Gastroesophageal sphincter (tissue), 3 donors: ENCODE measurements at regions not wholly inside any gene's neighbourhood (a gene's known extent, or its start where the extent isn't known, plus 50 kb on each side); places are given as distances from the start of the nearest gene placed in this dataset.

Source experiments
- POLR2A ChIP-seq, 2 donors: fragments of 450-650 bp; IDR thresholded peaks; one replicate each; pipeline ENCODE4 v1.6.1; 2017; ENCODE audit warnings: antibody characterized with exemption in 2 of 2, mild to moderate bottlenecking in 2 of 2, moderate library complexity in 1 of 2
- TF ChIP-seq, protein P1 (sequence below), 4 experiments: fragments of 200-600 bp in 2 of 4; fragments of 450-650 bp in 2 of 4; sonication (generic) in 1 of 4; IDR thresholded peaks; one replicate each; pipeline ENCODE4 v1.5.1; 2017 to 2019; ENCODE audit warnings: antibody characterized with exemption in 4 of 4, mild to moderate bottlenecking in 2 of 4, moderate library complexity in 2 of 4

DNA sequence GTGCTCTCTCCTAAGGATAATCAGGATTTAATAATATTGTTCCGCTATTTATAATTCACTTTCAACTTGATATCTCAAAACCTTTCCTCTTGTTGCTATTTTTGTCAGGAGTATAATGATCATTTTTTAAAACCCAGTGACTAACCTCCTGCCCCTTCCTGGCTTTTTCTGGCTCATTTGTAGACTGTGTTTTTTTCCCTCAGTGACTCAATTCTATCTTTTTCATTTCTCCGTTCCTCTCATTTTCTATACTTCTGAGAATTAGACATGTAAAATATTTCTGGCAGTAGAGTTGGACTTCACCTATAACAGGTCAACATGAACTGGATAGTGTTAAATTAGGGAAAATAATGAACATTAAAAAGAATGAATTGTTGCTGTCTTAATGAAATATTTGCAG, 490.7 kb downstream of the EDEM1 start:
- TF ChIP-seq, protein P1, sequence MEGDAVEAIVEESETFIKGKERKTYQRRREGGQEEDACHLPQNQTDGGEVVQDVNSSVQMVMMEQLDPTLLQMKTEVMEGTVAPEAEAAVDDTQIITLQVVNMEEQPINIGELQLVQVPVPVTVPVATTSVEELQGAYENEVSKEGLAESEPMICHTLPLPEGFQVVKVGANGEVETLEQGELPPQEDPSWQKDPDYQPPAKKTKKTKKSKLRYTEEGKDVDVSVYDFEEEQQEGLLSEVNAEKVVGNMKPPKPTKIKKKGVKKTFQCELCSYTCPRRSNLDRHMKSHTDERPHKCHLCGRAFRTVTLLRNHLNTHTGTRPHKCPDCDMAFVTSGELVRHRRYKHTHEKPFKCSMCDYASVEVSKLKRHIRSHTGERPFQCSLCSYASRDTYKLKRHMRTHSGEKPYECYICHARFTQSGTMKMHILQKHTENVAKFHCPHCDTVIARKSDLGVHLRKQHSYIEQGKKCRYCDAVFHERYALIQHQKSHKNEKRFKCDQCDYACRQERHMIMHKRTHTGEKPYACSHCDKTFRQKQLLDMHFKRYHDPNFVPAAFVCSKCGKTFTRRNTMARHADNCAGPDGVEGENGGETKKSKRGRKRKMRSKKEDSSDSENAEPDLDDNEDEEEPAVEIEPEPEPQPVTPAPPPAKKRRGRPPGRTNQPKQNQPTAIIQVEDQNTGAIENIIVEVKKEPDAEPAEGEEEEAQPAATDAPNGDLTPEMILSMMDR (IDR thresholded peaks at IDR 0.05), result no peak
- no peak for TF ChIP-seq POLR2A (IDR thresholded peaks at IDR 0.05)
